ENCODE measurements at regions not wholly inside any gene's neighbourhood (a gene's known extent, or its start where the extent isn't known, plus 50 kb on each side); places are given as distances from the start of the nearest gene placed in this dataset.
"Not testable (repeated sequence)": the region's sequence is repeated elsewhere in the genome, so short reads cannot be mapped to it uniquely, and the experiment has no call there.

DNA sequence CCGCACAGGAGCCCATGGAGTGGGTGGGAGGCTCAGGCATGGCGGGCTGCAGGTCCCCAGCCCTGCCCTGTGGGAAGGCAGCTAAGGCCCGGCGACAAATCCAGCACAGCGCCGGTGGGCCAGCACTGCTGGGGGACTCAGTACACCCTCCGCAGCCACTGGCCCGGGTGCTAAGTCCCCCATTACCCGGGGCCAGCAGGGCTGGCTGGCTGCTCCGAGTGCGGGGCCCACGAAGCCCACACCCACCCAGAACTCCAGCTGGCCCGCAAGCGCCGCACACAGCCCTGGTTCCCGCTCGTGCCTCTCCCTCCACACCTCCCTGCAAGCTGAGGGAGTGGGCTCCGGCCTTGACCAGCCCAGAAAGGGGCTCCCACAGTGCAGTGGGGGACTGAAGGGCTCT, 610.0 kb upstream of the NRG3 start:
- not testable (repeated sequence) for DNase-seq

DNA sequence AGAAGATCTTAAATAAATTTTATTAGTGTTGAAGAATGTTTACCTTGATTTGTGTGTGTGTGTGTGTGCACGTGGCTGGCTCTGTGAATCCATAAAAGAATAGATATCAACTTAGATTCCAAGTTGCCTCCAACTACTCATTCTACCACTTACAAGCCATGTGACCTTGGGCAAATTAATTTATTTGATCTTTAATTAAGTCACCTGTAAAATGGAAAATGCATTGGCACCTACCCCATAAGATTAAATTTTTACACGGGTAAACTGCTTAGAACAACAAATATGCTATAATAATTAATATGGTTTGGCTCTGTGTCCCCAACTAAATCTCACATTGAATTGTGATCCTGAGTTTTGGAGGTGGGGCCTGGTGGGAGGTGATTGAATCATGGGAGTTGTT, 604.9 kb upstream of the NRG3 start:
- DNase-seq: no peak

DNA sequence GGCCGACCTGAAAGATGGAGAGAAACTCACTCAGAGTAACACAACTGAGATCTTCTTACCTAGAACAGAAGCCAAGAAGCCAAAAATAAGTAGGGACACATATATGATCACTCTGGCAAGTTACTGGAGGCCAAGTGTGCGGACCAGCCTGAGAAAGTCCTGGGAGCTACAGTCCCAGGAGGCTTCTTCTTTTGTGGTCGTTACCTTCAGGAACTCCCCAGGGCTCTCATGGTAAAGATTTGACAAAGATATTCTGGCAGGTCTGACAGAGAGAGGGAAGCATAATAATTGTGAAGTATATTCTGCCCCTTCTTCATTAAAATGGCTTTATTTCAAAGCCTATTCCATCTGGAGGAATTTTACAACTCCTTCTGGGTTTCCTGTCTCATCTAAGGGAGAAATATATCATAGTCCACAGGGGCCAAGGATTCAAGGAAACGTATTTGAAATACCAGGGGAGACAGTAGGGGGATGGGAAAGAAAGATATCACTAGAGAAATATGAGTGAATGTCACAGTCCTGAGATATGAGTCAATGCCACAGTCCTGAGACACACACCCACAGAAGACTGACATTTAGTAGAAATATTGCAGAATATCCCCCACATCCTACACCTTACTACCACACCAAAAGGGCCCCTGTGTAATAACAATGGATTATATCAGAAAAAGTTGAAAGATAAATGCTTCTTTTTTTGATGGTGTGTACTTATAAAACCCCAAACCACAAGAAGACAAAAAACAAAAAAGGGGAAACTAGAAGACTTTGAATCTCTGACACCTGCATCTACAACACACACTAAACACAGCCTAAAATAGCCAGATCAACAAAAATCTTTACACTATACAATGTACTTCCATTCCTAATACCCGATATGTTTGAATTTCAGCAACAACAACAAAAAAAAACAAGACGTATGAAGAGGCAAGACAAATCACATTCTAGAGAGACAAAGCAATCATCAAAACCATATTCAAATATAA, 594.2 kb upstream of the NRG3 start:
- no peak for DNase-seq

DNA sequence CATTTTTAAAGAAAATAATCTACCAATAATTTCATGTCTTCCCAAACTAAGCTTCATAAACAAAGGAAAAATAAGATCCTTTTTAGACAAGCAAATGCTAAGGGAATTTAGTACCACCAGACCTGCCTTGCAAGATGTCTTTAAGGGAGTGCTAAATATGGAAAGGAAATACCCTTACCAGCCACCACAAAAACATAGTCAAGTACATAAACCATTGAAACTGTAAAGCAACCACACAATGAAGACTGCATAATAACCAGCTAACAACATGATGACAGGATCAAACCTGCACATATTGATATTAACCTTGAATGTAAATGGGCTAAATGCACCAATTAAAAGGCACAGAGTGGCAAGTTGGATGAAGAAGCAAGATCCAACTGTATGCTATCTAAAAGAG, 586.5 kb upstream of the NRG3 start:
- no peak for DNase-seq

DNA sequence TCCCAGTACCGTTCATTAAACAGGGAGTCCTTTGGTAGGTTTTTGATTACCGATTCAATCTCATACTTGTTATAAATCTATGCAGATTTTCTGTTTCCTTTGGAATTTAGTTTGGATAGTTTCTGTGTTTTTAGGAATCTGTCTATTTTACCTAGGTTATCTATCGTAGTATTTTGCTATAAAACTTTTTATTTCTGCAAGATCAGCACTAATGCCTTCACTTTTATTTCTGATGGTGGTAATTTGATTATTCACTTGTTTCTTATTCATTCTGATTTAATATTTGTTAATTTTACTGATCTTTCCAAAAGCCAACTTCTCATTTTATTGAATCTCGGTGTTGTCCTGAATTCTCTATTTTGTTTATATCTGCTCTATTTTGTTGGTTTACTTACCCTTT, 577.7 kb upstream of the NRG3 start:
- DNase-seq: no peak

DNA sequence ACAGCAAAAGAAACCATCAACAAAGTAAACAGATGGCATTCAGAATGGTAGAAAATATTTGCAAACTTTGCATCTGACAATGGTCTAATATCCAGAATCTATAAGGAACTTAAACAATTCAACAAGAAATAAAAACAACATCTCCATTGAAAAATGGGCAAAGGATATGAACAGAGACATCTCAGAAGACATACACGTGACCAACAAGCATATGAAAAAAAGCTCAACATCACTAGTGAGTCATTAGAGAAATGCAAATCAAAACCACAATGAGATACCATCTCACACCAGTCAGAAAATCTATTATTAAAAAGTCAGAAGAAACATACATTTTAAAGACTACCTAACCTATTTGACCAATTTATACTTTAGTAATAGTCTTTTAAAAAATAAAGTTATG, 571.3 kb upstream of the NRG3 start:
- no peak for DNase-seq

DNA sequence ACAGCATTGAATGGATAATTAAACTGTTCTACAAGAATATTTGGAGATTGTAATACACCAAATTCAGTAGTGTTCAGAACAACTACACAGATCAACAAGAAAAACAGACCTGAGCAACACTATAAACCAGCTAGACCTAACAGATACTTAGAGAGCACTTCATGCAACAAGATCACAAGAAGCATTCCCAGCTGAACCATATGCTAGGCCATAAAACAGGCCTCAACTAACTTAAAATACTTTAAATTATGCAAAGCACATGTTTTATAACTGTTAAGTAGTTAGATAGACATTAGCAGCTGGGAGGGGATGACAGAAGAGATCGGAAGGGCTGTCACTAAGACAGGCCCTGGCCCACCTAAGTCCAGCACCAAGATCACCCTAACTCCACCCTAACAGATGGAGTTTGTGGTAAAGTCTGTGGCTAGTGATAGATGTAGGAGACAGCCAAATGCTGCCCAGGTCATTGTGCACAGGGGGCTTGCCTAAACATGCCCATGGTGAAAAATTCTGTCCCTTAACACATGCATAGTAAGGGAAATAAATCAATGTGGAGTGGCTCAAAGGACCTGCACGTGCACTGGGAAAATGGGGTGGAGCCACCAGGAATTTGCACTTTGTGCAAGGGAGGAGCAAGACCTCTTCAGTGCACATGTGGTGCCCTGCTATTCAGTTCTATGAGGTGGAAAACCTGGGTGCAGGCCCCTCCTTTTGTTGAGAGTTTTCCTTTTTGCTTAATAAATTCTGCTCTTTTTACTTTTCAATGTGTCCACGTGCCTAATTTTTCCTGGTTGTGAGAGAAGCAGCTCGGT, 567.8 kb upstream of the NRG3 start:
- no peak for DNase-seq

DNA sequence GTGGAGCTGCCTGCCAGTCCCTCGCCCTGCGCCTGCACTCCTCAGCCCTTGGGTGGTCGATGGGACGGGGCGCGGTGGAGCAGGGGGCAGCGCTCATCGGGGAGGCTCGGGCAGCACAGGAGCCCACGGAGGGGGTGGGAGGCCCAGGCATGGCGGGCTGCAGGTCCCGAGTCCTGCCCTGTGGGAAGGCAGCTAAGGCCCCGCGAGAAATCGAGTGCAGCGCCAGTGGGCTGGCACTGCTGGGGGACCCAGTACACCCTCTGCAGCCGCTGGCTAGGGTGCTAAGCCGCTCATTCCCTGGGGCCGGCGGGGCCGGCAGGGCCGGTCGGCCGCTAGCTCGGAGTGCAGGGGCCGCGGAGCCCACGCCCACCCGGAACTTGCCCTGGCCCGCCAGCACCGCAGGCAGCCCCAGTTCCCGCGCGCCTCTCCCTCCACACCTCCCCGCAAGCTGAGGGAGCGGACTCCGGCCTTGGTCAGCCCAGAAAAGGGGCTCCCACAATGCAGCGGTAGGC, 565.9 kb upstream of the NRG3 start:
- no peak for DNase-seq

DNA sequence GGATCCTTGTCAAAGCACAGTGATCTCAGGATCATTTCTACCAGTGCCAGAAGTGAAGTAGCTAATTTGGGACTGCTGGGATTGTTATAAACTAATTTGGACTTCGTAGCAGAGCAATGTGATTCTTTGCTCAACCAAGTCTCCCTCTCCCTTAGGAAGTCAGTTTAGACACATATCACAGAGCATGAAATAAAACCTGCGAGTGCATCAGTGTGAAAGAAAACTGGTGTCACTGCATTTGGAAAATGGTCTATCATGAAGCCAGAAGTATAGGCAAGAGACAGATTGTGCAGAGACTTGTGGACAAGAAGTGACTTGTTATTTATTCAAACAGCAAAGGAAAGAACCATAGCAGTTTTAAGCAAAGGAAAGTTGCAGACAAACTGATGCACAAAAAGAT, 560.5 kb upstream of the NRG3 start:
- no peak for DNase-seq

DNA sequence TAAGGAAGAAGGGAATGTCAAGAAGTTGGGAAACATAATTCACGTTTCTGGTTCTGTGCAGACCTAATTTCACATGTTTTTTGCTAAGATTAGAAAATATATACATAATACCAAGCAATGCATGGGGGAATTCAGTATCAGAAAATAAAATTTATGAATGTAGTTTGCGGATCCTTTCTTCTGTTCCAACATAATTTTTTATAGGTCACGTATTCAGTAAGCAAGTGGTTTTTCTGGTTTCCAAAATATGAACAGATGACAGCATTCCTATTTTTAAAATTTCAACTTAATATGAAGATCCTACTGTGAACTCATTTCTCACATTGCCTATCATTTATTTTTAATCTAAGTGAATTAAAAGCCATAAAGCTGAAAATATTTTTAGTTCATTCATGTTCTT, 560.0 kb upstream of the NRG3 start:
- no peak for DNase-seq

DNA sequence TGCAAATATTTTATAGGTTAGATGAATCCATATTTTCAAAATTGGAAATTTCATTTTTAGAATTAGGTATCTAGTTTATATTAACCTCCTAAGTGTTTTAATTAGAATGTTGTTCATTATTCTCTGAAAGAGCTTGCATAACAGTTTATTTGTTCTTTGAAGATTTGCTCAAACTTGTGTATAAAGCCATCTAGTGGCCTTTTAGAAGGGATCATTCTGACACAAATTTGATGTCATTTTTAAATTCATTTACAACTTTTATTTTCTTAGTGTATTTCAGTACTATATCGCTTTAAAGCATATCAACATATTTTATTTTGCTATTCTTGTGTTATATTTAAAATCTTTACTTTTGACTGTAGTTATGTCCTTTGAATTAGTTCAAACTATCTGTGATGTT, 527.0 kb upstream of the NRG3 start:
- no peak for DNase-seq

DNA sequence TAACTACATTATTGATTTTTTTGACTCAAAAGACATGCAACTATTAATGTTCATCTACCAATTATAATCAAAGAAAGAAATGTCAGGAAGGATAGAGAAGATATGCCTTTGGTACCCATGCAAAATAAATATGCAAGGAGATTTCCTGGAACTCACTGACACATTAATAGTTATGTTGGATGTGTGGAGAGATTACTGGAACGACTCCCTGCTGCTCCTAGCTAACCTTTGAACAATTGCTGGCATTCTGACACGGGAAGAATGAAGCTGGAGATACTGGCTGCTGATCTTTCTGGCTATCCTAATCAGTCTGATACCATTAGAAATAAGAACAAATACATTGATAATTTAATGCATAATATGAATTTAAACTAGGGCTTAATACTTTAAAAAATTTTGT, 507.9 kb upstream of the NRG3 start:
- no peak for DNase-seq

DNA sequence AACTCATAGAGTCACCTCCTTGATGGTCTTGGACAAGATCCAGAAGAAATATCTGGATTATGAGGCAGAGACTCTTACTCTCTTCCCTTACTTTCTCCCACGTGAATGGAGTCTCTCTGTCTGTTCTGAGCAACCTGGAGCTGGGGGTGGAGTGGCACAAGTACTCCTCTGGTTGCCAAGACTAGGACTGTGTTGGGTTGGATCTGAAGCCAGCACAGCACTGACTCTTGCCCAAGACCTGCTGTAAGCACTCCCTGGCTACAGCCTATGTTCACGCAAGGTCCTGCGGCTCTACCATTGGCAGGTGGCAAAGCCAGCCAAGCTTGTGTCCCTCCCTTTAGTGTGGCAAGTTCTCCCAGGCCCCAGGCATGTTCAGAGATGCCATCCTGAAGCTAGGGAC, 488.2 kb upstream of the NRG3 start:
- no peak for DNase-seq

DNA sequence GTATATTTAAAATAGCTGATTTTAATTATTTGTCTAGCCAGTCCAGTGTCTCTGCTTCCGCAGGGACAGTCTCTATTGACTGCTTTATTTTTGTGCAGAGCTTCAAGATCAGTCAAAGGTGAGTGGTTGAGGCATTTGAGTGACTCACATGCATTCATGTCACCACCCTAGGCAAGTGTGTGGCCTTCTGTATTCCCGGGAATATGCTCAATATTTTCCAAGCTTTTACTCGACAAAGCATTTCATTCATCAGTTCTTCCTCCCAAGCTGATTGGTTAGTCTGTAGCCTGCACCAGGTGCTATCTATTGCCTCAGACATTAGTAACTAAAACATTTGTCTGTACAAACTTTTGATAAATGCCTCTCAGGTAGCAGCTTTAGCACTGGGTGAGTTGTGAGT, 471.5 kb upstream of the NRG3 start:
- no peak for DNase-seq

DNA sequence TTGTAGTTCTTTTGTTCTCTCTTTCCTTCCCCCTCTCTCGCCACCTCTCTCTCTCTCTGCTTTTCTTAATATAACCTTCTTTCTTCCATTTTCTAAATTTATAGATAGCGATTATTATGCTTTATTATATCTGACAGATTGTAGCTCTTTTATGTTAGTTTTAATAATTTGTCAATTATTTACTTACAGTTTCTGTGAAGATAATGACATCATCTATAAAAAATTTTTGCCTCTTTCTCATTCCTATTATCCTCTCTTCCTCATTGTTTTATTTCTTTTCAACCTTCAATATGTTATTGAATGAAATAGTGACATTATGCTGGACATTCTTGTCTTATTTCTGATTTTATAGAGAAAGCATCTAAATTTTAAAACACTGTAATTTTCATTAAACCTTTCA, 469.6 kb upstream of the NRG3 start:
- no peak for DNase-seq

DNA sequence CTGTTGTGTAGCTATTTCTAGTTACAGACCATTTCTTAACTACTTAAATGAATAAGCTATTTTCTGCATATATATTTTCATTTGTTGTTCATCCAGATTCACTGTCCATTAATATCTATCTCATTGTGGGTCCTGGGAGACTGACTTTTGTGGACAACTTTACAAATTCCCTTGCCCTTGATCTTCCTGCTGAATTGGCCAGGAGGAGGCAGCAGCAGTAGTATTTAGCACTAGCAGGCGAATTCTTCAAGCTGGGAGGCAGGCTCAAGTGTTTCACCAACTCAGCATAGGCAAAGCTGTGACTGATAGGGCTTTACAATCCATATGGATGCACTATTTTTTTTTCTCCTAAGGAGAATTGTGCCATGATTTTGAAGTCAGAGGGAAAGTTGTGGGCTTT, 461.0 kb upstream of the NRG3 start:
- no peak for DNase-seq

DNA sequence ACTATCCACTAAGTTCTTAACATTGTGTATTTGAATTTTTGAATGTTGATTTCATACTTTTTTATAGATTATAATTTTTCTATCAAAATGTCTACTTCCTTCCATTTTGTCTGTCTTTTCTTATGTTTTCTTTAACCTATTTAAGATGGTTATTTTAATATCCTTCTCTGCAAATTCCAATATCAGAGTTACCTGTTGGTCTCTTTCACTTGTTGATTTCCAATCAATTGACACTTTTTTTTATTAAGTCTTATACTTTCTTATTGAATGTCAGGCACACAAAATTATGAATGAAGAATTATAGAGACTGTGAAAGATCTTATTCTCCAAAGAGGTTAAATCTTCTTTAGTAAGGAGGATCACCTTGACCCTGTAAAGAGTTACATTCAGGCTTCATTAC, 448.3 kb upstream of the NRG3 start:
- no peak for DNase-seq

DNA sequence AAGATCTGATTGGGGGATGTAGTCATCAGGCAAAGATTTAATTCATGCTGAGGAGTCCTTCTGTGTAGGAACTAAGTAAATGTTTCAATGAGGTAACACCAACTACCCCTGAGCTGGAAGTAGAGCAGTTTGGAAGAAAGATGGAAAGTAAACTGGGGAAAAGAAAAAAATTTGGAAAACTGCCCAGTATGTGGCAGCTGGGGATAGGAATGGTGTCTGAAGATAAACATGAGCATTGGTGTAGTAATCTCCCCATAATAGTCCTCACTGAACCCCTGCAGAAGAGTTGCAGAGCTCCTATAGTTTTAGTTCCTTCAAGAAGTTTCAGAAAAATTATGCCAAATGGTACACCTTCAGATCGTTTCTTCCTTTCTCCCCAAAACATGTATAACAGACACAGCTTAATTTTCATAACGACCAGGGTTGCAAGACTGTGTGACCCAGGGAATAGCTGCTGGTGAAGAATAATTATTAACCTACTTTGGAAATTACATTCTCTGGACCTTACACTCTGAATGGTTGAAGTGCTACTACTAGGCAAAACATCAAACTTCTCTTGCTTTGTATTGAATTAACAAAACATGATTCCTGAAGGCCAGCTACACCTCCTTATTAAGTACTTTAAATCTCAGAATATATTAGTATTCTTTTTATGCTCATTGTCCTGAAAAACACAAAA, 446.4 kb upstream of the NRG3 start:
- no peak for DNase-seq

DNA sequence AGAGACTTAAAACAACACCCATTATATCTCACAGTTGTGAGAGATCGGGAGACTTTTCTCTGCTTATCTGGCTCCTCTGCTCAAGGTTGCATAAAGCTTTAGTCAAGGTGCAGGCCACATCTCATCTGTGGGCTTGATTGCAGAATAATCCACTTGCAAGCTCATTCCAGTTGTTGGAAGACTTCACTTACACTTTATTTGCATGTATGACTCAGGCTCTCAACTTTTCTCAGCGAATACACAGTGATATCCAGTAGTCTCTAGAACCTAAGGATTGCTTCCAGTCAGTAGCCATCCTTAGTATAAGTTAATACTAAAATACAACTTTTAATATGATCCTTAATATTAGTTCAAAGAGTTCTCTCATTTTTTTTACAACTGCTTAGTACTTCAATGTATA, 435.5 kb upstream of the NRG3 start:
- no peak for DNase-seq

DNA sequence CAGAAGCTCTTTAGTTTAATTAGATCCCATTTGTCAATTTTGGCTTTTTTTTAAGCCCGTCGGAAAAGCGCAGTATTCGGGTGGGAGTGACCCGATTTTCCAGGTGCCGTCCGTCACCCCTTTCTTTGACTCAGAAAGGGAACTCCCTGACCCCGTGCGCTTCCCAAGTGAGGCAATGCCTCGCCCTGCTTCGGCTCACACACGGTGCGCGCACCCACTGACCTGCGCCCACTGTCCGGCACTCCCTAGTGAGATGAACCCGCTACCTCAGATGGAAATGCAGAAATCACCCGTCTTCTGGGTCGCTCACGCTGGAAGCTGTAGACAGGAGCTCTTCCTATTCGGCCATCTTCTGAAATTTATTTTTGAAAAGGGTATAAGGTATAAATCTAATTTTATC, 433.4 kb upstream of the NRG3 start:
- not testable (repeated sequence) for DNase-seq

DNA sequence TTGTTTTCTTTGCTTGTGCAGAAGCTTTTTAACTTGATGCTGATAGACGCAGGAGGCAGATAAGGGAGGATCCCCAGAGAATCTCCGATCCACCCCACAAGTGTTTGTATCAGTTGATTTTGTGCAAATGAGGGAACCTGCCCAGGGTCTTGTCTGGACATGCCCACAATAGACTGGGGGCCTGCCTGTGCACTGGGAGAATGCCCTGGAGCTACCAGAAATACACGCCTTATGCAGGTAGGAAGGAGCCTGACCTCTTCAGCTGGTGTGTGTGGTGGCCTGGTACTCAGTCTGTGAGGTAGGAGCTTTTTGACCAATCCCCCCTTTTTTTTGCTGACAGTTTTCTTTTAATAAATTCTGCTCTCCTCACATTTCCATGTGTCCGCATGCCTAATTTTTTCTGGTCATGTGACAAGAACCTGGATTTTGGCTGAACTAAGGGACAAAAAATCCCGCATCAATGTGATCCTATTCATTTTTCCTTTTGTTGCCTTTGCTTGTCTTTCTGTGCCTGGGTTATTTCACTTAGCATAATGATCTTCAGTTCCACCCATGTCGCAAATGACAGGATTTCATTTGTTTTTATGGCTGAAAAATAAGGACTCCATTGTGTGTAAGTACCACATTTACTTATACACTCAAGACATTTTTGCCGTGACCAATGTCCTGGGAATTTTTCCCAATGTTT, 430.6 kb upstream of the NRG3 start:
- DNase-seq: no peak

DNA sequence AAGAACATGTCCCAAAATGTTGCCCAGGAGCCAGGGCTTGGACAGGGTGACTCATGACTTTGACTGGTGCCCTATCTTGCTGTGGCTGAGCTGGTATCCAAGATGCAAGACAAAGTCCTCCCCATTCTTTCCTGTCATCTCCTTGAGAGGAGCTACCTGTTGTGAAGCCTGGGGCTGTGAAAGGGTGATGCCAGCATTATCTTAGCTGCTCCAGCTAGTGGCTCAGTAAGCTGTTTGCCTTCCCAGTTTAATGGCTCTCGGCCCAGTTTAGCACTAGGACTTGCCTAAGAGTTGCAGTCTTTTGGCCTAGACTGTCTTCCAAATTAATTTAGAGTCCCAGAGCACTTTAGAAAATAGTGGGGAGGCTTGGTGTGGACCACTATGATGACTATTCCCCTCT, 424.3 kb upstream of the NRG3 start:
- DNase-seq: no peak
